ENCODE measurements at regions not wholly inside any gene's neighbourhood (a gene's known extent, or its start where the extent isn't known, plus 50 kb on each side); places are given as distances from the start of the nearest gene placed in this dataset.
"Not testable (repeated sequence)": the region's sequence is repeated elsewhere in the genome, so short reads cannot be mapped to it uniquely, and the experiment has no call there.

- Histone ChIP-seq H3K27me3 (no peaks in the 10 kb centered on the region), H3K27ac (no peak overlapping the region), H3K36me3 (no peaks in the 10 kb centered on the region), H3K4me1 (no peaks in the 10 kb centered on the region), H3K9me3 (no peaks in the 10 kb centered on the region), H3K4me3 (no peak overlapping the region)
- intact Hi-C loops (cut with DNase I; ENCODE audit: low total_unique reads) = no loop called here
- no peak for TF ChIP-seq POLR2A (IDR thresholded peaks at IDR 0.05)
- TF ChIP-seq, protein P1, sequence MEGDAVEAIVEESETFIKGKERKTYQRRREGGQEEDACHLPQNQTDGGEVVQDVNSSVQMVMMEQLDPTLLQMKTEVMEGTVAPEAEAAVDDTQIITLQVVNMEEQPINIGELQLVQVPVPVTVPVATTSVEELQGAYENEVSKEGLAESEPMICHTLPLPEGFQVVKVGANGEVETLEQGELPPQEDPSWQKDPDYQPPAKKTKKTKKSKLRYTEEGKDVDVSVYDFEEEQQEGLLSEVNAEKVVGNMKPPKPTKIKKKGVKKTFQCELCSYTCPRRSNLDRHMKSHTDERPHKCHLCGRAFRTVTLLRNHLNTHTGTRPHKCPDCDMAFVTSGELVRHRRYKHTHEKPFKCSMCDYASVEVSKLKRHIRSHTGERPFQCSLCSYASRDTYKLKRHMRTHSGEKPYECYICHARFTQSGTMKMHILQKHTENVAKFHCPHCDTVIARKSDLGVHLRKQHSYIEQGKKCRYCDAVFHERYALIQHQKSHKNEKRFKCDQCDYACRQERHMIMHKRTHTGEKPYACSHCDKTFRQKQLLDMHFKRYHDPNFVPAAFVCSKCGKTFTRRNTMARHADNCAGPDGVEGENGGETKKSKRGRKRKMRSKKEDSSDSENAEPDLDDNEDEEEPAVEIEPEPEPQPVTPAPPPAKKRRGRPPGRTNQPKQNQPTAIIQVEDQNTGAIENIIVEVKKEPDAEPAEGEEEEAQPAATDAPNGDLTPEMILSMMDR (IDR thresholded peaks at IDR 0.05) = no peak
- DNase-seq = no peak
Measured at GRCh38 chr4:97016186-97016907, 1126.9 kb downstream of the STPG2 start.

DNA sequence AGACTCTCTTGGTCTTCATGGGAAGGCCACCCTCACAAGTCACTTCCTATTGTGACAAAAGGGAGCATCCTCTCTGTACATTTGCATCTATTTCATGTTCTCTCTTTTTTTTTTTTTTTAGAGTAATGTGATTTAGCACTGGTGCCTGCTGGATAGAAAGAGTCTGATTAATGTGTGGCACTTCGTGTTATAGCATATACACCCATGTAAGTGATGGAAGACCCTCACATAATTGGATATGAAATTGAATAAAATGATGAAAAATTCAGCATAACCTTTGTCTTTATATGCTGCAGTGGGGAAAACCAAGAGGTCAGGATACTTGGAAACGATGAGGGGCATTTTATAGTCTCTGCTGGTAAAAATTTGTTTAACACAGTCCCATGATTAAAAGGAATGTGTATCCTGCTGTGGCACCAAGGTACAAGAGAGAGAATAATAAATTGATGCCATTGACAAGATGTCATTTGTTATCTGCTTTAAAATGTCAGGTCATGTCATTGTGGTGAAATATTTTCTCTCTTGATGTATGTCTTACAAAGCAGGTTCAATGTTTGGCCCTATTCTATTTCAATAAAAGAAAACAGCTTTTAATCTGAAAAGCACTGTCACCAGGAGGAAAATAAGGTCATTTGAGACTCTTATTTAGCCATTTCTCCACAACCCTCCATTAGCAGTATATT is 1115.4 kb downstream of the STPG2 start:
- Histone ChIP-seq H3K4me1 (no peaks in the 10 kb centered on the region), H3K27me3 (no peaks in the 10 kb centered on the region), H3K27ac (no peak overlapping the region), H3K36me3 (no peaks in the 10 kb centered on the region), H3K9me3 (no peaks in the 10 kb centered on the region), H3K4me3 (no peak overlapping the region)
- TF ChIP-seq, protein P1 (IDR thresholded peaks at IDR 0.05) = no peak
- TF ChIP-seq POLR2A (IDR thresholded peaks at IDR 0.05) = no peak
- intact Hi-C loops (cut with DNase I; ENCODE audit: low total_unique reads) = no loop called here
- DNase-seq = no peak

- Histone ChIP-seq H3K36me3 (no peaks in the 10 kb centered on the region), H3K27me3 (no peaks in the 10 kb centered on the region), H3K4me1 (no peaks in the 10 kb centered on the region), H3K27ac (no peak overlapping the region), H3K4me3 (no peak overlapping the region), H3K9me3 (no peaks in the 10 kb centered on the region)
- intact Hi-C loops (cut with DNase I; ENCODE audit: low total_unique reads) = no loop called here
- TF ChIP-seq POLR2A (IDR thresholded peaks at IDR 0.05) = no peak
- TF ChIP-seq, protein P1 (IDR thresholded peaks at IDR 0.05) = no peak
- no peak for DNase-seq
Measured at GRCh38 chr4:97028785-97029184, 1114.5 kb downstream of the STPG2 start.

- intact Hi-C loops (cut with DNase I; ENCODE audit: low total_unique reads); H3K4me1 ChIP-seq; H3K36me3 ChIP-seq; H3K27ac ChIP-seq; H3K4me3 ChIP-seq; H3K9me3 ChIP-seq; DNase-seq; H3K27me3 ChIP-seq: not testable (repeated sequence)
Measured at GRCh38 chr4:97037411-97038145, 1105.7 kb downstream of the STPG2 start.

DNA sequence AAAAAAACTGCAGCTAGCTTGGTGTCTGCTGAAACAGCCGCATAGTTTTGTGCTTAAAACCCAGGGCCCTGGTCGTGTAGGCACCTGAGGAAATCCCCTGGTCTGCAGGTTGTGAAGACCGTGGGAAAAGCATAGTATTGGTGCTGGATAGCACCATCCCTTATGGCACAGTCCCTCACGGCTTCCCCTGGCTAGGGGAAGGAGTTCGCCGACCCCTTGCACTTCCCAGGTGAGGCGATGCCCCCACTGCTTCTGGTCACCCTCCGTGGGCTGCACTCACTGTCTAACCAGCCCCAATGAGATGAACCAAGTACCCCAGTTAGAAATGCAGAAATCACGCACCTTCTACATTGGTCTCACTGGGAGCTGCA is 1105.1 kb downstream of the STPG2 start:
- H3K36me3 ChIP-seq = no peaks in the 10 kb centered on the region
- no peaks in the 10 kb centered on the region for H3K27me3 ChIP-seq
- H3K4me1 ChIP-seq = no peaks in the 10 kb centered on the region
- H3K9me3 ChIP-seq = no peaks in the 10 kb centered on the region
- intact Hi-C loops (cut with DNase I; ENCODE audit: low total_unique reads) = no loop called here
- no peak overlapping the region for H3K4me3 ChIP-seq
- no peak for DNase-seq
- no peak overlapping the region for H3K27ac ChIP-seq
- no peak for TF ChIP-seq POLR2A (IDR thresholded peaks at IDR 0.05)
- TF ChIP-seq, protein P1 (IDR thresholded peaks at IDR 0.05) = no peak
